ENCODE measurements at regions not wholly inside any gene's neighbourhood (a gene's known extent, or its start where the extent isn't known, plus 50 kb on each side); places are given as distances from the start of the nearest gene placed in this dataset.

DNA sequence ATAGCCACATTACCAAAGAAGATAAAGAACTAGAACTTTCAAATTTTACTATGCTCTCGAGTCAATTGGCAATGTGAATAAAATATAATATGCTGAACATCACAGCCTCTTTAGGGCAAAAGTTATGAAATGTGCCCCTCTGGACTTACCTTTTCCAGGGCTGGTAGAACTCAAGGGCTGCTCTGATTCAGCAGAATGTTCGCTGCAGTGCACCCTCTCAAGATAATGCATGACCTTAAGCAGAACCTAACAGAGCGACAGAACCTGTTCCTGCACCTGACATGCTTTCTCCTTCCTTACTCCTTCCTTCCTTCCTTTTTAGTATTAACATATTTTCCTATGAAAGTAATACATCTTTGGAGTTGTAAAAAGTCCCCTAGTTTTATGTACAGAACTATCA lies 65.4 kb upstream of the STXBP5 start:
- Mint-ChIP-seq H3K4me3 (no peak overlapping the region), H3K27me3 (no peaks in the 10 kb centered on the region), H3K9me3 (peaks cover 5% of the 10 kb centered on the region), H3K27ac (no peak overlapping the region), H3K4me1 (peaks cover 6% of the 10 kb centered on the region), H3K36me3 (no peaks in the 10 kb centered on the region)

DNA sequence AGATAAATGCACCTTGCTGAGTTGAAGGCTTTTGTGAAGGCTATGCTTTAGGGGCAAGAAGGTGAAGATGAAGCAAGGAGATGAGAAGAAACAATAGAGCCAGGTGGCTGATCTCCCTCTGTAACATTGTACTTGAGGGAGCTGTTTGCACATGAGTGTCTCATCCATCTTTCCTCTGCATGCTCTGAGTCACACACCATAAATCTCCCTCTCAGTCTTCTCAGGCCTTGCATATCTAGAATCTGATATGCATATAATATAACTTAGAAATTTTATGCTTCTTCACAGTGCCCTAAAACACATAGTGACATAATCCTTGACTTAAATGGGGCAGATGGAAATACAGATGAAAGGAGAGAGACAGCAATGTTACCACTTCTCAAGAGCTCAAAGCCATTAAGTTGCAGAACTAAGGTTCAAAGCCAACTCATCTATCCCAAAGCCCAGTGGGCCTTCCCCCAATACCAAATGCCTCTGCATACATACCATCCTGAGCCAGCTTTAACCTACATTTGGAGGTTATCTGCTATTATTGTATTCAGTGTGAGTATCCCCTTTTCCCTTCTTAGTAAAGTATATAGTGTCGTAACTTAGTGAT lies 62.4 kb upstream of the STXBP5 start:
- Mint-ChIP-seq H3K36me3 (no peaks in the 10 kb centered on the region), H3K4me1 (no peaks in the 10 kb centered on the region), H3K9me3 (no peaks in the 10 kb centered on the region), H3K4me3 (no peak overlapping the region), H3K27me3 (no peaks in the 10 kb centered on the region), H3K27ac (no peak overlapping the region)

DNA sequence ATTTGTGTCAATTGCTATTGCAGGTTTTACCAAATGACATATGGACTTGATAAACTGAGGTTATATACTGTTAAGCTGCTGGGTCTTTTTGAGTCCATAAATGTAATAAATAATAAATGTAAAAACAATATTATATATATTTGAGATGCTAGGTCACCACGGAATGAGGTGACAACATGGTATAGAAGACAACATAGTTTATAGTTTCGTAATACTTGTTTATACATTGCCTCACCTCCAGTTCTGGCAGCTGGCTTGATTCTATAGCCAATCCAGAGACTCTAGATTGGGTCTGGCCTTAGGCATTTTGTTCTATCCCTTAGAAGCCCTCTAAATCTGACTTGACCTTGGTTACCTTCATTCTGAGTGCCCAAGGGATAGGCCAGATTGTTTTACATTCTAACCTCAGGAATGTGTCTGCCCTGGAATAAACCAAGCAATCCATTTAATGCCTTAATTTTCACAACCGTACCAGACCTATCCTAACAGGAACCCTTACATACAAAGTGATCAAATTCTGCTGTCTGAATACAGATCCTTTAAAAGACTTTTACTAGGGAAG lies 61.5 kb upstream of the STXBP5 start:
- H3K27ac Mint-ChIP-seq, result no peak overlapping the region
- no peaks in the 10 kb centered on the region for H3K9me3 Mint-ChIP-seq
- H3K4me1 Mint-ChIP-seq, result no peaks in the 10 kb centered on the region
- no peaks in the 10 kb centered on the region for H3K27me3 Mint-ChIP-seq
- H3K36me3 Mint-ChIP-seq, result no peaks in the 10 kb centered on the region
- H3K4me3 Mint-ChIP-seq, result no peak overlapping the region

DNA sequence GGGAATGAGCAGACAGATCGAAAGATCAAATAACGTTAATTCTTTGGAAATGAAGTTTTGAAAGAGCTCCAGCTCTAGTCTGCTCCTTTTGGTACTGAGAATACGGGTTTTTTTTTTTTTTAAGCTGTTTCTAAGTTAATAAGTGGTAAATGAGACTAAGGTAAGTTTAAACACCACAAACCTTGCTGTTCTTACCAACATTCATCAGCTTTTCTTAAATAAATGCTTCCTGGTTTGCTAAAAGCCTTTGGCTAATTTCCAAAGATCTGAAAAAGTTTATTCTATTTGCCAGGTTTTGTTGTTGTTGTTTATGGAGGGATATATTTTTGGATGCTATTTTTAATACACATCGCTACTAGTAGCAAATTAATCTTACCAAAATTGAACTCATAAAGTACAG lies 55.1 kb upstream of the STXBP5 start:
- H3K27me3 Mint-ChIP-seq, result no peaks in the 10 kb centered on the region
- no peaks in the 10 kb centered on the region for H3K9me3 Mint-ChIP-seq
- peaks cover 5% of the 10 kb centered on the region for H3K4me1 Mint-ChIP-seq
- H3K27ac Mint-ChIP-seq, result no peak overlapping the region
- no peak overlapping the region for H3K4me3 Mint-ChIP-seq
- H3K36me3 Mint-ChIP-seq, result no peaks in the 10 kb centered on the region

DNA sequence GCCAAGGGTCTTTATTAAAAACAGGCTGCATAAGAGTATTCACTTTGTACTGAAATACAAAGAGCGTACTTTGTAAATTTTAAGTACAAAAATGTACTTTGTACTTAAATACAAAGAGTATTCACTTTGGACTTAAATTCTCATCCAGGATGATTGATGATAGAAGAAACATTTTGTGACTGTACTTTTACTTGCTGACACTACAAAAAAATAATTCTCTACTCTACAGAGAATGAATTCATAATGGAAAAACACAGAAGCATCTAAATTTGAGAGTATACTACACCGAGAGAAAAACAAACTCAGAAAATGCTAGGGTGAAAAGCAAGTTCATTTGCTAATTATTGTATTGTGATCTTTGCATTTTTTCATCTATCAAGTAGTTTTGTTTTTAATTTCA lies 54.4 kb upstream of the STXBP5 start:
- Mint-ChIP-seq H3K4me3 (no peak overlapping the region), H3K36me3 (no peaks in the 10 kb centered on the region), H3K27ac (no peak overlapping the region), H3K9me3 (no peaks in the 10 kb centered on the region), H3K27me3 (no peaks in the 10 kb centered on the region), H3K4me1 (peaks cover 5% of the 10 kb centered on the region)

DNA sequence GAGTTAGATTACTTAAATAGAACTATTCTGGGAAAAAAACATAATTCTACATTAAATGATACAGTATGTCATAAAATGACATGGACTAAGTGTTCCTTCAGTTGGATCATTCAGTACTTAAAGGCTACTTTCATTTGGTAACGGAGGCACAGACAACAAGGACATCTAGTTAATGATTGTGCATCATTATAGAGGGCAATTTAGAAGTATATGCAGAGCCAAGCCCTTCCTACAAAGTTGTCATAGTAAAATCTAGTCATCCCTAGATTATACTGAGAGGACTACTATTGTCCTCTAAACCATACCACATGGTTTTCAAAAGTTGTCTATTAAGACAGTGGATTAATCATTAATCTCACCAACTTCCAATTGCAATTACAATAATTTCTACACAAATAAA lies 53.9 kb upstream of the STXBP5 start:
- H3K4me1 Mint-ChIP-seq, result peaks cover 5% of the 10 kb centered on the region
- H3K36me3 Mint-ChIP-seq, result no peaks in the 10 kb centered on the region
- H3K27me3 Mint-ChIP-seq, result no peaks in the 10 kb centered on the region
- no peaks in the 10 kb centered on the region for H3K9me3 Mint-ChIP-seq
- no peak overlapping the region for H3K27ac Mint-ChIP-seq
- H3K4me3 Mint-ChIP-seq, result no peak overlapping the region

Data from activated naive CD4-positive, alpha-beta T cell treated with anti-CD3 and anti-CD28 coated beads, Interleukin-2, amount 50 U/mL, for 24 hours (primary cell).